Left ventricle myocardium inferior (tissue), 1 donor: ENCODE measurements at regions not wholly inside any gene's neighbourhood (a gene's known extent, or its start where the extent isn't known, plus 50 kb on each side); places are given as distances from the start of the nearest gene placed in this dataset.

Experiments used
- DNase-seq: peaks from one replicate; pipeline ENCODE4 v3.0.0-alpha.2; 2020
- H3K27ac ChIP-seq: fragments of 200-600 bp; replicated peaks from 2 replicates; pipeline ENCODE4 v1.8.0; 2021
- H3K27me3 ChIP-seq: fragments of 200-600 bp; 2 replicates; pipeline ENCODE4 v1.8.0; 2021; ENCODE audit warnings: low read depth
- H3K36me3 ChIP-seq: fragments of 200-600 bp; 2 replicates; pipeline ENCODE4 v1.8.0; 2021
- H3K4me1 ChIP-seq: fragments of 200-600 bp; 2 replicates; pipeline ENCODE4 v1.8.0; 2021
- H3K4me3 ChIP-seq: fragments of 200-600 bp; 2 replicates; pipeline ENCODE4 v1.8.0; 2021; ENCODE audit warnings: mild to moderate bottlenecking, moderate library complexity
- H3K9me3 ChIP-seq: fragments of 200-600 bp; replicated peaks from 2 replicates; pipeline ENCODE4 v1.8.0; 2021
- intact Hi-C: fragments of 100-400 bp; cut with micrococcal nuclease; formaldehyde crosslinking; loops from one replicate; pipeline ENCODE4 v1.11.0; 2022
- TF ChIP-seq, protein P1 (sequence below): fragments of 200-600 bp; IDR thresholded peaks from 2 replicates; pipeline ENCODE4 v1.8.0; 2021; ENCODE audit warnings: antibody characterized with exemption, mild to moderate bottlenecking, borderline replicate concordance
- donor health status: DM: no; HTN: yes; CAD: no; lungs with severe emphysema.

DNA sequence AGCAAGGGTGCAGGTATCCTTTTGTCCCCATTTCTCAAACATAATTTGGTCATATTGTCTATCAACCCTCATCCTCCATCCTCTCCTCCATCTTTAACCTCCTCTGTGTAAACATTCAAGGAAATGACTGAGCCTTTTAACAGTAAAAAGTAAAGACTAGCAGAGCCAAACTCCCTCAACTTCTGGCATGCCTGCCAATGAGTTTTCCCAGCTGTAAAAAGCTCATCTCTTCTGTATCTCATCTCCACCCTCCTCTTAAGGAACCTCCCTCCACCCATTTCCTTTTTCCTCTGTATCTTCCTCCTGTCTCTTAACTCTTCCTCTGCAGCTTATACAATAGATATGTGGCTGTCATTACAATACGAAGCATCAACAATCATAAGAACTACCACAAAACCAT lies 76.9 kb upstream of the PSMD7 start:
- peaks cover 1% of the 10 kb centered on the region for H3K4me1 ChIP-seq
- H3K27ac ChIP-seq: no peak overlapping the region
- TF ChIP-seq, protein P1, sequence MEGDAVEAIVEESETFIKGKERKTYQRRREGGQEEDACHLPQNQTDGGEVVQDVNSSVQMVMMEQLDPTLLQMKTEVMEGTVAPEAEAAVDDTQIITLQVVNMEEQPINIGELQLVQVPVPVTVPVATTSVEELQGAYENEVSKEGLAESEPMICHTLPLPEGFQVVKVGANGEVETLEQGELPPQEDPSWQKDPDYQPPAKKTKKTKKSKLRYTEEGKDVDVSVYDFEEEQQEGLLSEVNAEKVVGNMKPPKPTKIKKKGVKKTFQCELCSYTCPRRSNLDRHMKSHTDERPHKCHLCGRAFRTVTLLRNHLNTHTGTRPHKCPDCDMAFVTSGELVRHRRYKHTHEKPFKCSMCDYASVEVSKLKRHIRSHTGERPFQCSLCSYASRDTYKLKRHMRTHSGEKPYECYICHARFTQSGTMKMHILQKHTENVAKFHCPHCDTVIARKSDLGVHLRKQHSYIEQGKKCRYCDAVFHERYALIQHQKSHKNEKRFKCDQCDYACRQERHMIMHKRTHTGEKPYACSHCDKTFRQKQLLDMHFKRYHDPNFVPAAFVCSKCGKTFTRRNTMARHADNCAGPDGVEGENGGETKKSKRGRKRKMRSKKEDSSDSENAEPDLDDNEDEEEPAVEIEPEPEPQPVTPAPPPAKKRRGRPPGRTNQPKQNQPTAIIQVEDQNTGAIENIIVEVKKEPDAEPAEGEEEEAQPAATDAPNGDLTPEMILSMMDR: no peak
- no peaks in the 10 kb centered on the region for H3K9me3 ChIP-seq
- no peaks in the 10 kb centered on the region for H3K36me3 ChIP-seq
- DNase-seq: no peak
- intact Hi-C loops: no loop called here
- no peaks in the 10 kb centered on the region for H3K27me3 ChIP-seq
- H3K4me3 ChIP-seq: no peak overlapping the region

DNA sequence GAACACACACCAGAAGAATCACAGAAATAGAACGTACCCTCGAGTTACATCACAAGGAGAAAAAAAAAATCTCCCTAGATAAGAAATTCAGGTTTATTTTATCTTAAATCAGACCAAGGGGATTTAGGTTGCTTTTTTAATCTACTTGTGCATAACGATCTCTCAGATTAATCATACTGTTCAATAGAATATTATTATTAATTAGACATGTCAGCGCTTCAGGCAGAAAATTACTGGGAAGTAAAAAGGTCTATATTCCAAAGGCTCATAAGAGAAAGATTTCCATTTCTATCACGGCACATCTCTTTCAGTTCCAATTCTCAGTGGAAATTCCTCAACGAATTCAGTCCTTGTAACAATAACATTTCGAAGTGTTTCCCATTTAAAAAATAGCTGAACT lies 77.7 kb upstream of the PSMD7 start:
- H3K4me1 ChIP-seq: no peaks in the 10 kb centered on the region
- DNase-seq: no peak
- no peaks in the 10 kb centered on the region for H3K27me3 ChIP-seq
- no peaks in the 10 kb centered on the region for H3K9me3 ChIP-seq
- TF ChIP-seq, protein P1: no peak
- H3K27ac ChIP-seq: no peak overlapping the region
- no peak overlapping the region for H3K4me3 ChIP-seq
- no peaks in the 10 kb centered on the region for H3K36me3 ChIP-seq
- intact Hi-C loops: no loop called here

DNA sequence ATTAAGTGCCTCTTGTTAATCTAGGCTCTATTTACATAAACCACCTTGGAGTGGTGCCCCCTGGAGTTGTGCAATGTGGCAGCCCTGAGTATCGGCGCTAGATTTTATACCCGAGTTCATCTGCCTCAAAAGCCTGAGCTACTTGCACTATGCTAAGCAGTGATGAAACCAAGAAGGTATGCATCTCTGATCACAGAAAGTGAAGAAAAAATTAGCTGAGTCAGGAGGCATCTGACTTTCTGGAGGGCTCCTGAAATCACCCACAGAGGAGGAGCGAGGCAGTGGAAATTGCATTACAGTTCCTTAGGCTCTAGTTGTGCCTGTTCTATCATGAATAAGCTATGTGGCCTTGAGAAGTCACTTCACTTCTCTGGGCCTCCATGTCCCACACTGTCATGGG lies 80.3 kb upstream of the PSMD7 start:
- H3K4me3 ChIP-seq: no peak overlapping the region
- DNase-seq: no peak
- TF ChIP-seq, protein P1: no peak
- no peaks in the 10 kb centered on the region for H3K4me1 ChIP-seq
- intact Hi-C loops: no loop called here
- no peak overlapping the region for H3K27ac ChIP-seq
- no peaks in the 10 kb centered on the region for H3K9me3 ChIP-seq
- no peaks in the 10 kb centered on the region for H3K27me3 ChIP-seq
- H3K36me3 ChIP-seq: no peaks in the 10 kb centered on the region

DNA sequence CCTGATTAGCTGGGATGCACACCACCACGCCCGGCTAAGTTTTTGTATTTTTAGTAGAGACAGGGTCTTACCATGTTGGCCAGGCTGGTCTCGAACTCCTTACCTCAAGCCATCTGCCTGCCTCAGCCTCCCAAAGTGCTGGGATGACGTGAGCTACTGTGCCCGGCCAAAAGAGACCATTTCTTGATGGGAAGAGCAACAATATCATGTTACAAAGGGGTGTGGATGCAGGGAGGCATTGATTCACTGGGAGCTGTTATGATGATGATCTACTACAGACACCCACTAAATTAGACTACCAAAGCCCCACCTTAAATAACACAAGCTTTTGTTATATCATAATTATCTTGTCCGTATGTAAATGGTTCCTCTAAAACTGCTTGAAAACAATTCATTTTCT lies 81.4 kb upstream of the PSMD7 start:
- no peak overlapping the region for H3K27ac ChIP-seq
- no peaks in the 10 kb centered on the region for H3K36me3 ChIP-seq
- H3K4me3 ChIP-seq: no peak overlapping the region
- no peaks in the 10 kb centered on the region for H3K27me3 ChIP-seq
- DNase-seq: no peak
- TF ChIP-seq, protein P1: no peak
- H3K4me1 ChIP-seq: no peaks in the 10 kb centered on the region
- no peaks in the 10 kb centered on the region for H3K9me3 ChIP-seq
- intact Hi-C loops: no loop called here

DNA sequence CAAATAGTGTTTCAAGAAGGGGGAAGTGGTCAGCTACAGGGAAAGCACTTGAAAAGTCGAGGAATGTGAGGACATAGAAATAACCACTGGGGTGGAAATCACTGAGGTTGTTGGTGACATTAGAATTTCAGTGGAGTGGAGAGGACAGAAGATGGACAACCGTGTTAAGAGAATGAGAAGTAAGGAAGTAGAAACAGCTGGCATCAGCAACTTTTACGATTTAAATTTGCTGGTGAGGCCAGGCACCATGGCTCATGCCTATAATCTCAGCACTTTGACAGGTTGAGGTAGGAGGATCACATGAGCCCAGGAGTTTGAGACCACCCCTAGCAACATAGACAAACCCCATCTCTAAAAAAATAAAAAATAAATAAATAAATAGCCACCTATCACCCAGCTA lies 83.2 kb upstream of the PSMD7 start:
- H3K4me3 ChIP-seq: no peak overlapping the region
- TF ChIP-seq, protein P1: no peak
- intact Hi-C loops: no loop called here
- H3K4me1 ChIP-seq: no peaks in the 10 kb centered on the region
- no peak for DNase-seq
- no peaks in the 10 kb centered on the region for H3K27me3 ChIP-seq
- H3K27ac ChIP-seq: no peak overlapping the region
- H3K9me3 ChIP-seq: no peaks in the 10 kb centered on the region
- H3K36me3 ChIP-seq: no peaks in the 10 kb centered on the region

DNA sequence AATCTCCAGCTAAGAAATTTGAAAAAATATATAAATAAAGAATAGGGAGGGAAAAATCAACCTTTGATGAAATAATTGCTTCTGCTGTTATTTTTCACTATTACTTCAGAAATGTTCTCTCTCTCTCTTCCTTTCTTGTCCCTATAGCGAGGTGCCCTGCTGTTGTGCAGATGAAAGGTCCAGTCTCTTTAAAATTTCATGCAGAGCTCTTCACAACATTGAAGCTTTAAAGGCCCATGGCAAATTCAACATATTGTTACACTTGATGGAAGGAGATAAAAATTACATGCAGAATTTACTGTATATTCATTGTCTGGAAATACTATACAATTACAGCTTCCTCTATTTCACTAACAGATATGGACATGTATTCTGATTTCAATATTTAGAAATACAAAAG lies 86.4 kb upstream of the PSMD7 start:
- no peaks in the 10 kb centered on the region for H3K36me3 ChIP-seq
- H3K27ac ChIP-seq: no peak overlapping the region
- H3K9me3 ChIP-seq: no peaks in the 10 kb centered on the region
- intact Hi-C loops: no loop called here
- DNase-seq: no peak
- TF ChIP-seq, protein P1: no peak
- H3K4me1 ChIP-seq: no peaks in the 10 kb centered on the region
- no peak overlapping the region for H3K4me3 ChIP-seq
- no peaks in the 10 kb centered on the region for H3K27me3 ChIP-seq
